MV-4-11 (cell line): ENCODE measurements at regions not wholly inside any gene's neighbourhood (a gene's known extent, or its start where the extent isn't known, plus 50 kb on each side); places are given as distances from the start of the nearest gene placed in this dataset.

Source experiments
- DNase-seq: peaks from one replicate; lab custom pipeline; 2025; lab: John Stamatoyannopoulos, UW

GRCh38 chr6:134604014-134604676 lies 286.2 kb upstream of the SGK1 start:
- DNase-seq, result no peak

GRCh38 chr6:134603561-134603960 lies 285.6 kb upstream of the SGK1 start:
- peak; percentile 3 for DNase-seq

- DNase-seq, result no peak
Observed at GRCh38 chr6:134602123-134602522, 284.2 kb upstream of the SGK1 start.

- DNase-seq, result no peak
Observed at GRCh38 chr6:134600671-134601070, 282.8 kb upstream of the SGK1 start.

- no peak for DNase-seq
Observed at GRCh38 chr6:134599079-134599478, 281.2 kb upstream of the SGK1 start.

GRCh38 chr6:134596191-134596590 lies 278.3 kb upstream of the SGK1 start:
- no peak for DNase-seq

GRCh38 chr6:134594881-134595280 lies 277.0 kb upstream of the SGK1 start:
- no peak for DNase-seq

- DNase-seq, result peak; percentile 47
Observed at GRCh38 chr6:134593887-134594286, 276.0 kb upstream of the SGK1 start.

GRCh38 chr6:134593442-134593841 lies 275.5 kb upstream of the SGK1 start:
- DNase-seq, result no peak

GRCh38 chr6:134593024-134593423 lies 275.1 kb upstream of the SGK1 start:
- no peak for DNase-seq

- no peak for DNase-seq
Observed at GRCh38 chr6:134590449-134590848, 272.5 kb upstream of the SGK1 start.

- no peak for DNase-seq
Observed at GRCh38 chr6:134590004-134590403, 272.1 kb upstream of the SGK1 start.

- no peak for DNase-seq
Observed at GRCh38 chr6:134589512-134589911, 271.6 kb upstream of the SGK1 start.

GRCh38 chr6:134588267-134588666 lies 270.4 kb upstream of the SGK1 start:
- DNase-seq, result no peak

GRCh38 chr6:134585517-134585873 lies 267.6 kb upstream of the SGK1 start:
- no peak for DNase-seq

GRCh38 chr6:134584847-134585516 lies 267.1 kb upstream of the SGK1 start:
- no peak for DNase-seq

- no peak for DNase-seq
Observed at GRCh38 chr6:134577998-134578397, 260.1 kb upstream of the SGK1 start.

- DNase-seq, result peak; percentile 2
Observed at GRCh38 chr6:134575221-134575620, 257.3 kb upstream of the SGK1 start.

- DNase-seq, result peak; percentile 22
Observed at GRCh38 chr6:134574491-134574890, 256.6 kb upstream of the SGK1 start.

GRCh38 chr6:134569996-134570395 lies 252.1 kb upstream of the SGK1 start:
- DNase-seq, result peak; percentile 55

- DNase-seq, result no peak
Observed at GRCh38 chr6:134564705-134565104, 246.8 kb upstream of the SGK1 start.

- no peak for DNase-seq
Observed at GRCh38 chr6:134560019-134560418, 242.1 kb upstream of the SGK1 start.

- no peak for DNase-seq
Observed at GRCh38 chr6:134557509-134557908, 239.6 kb upstream of the SGK1 start.

- no peak for DNase-seq
Observed at GRCh38 chr6:134555672-134556071, 237.8 kb upstream of the SGK1 start.
